NOMO-1 treated with dmso at 0.1 percent for 144 hours (cell line): ENCODE measurements at regions not wholly inside any gene's neighbourhood (a gene's known extent, or its start where the extent isn't known, plus 50 kb on each side); places are given as distances from the start of the nearest gene placed in this dataset.
"Not testable (repeated sequence)": the region's sequence is repeated elsewhere in the genome, so short reads cannot be mapped to it uniquely, and the experiment has no call there.

Experiments used
- DNase-seq: peaks from one replicate; lab custom pipeline; 2025; ENCODE audit not compliant: unreplicated experiment; lab: John Stamatoyannopoulos, UW

DNA sequence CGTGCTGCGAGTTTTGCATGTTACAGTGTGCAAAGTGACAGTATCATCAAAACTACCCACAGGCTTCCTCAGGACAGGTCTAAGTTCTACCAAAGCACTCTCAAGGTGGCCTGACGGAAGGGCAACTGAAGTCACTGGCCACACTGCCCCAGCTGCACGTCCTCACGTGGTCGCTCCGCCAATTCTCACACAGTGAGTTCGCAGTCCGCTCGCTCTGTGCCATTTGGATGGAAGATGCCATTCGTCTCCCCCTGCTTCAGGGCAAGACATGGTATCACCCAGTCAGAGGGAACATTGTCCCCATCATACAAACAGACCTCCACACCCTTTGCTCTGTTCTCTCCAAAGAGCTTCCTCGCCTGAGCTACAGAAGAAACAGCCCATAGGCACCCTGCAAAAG lies 109.6 kb upstream of the COBL start:
- no peak for DNase-seq

DNA sequence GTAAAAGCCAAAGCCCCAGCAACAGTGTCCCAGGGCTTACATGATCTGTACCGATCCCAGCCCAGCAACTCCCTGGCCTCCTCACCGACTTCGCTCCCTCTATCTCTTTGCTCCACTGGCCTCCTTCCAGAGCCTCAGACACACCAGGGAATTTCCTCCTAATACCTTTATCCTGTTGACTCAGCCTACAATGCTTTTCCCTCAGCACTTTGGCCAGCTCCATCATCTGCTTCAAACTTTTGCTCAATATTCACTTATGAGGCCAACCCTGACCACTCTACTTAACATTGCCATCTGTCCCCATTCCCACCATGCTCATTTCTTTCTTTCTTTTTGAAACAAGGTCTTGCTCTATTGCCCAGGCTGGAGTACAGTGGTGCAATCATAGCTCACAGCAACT lies 93.3 kb upstream of the COBL start:
- not testable (repeated sequence) for DNase-seq

DNA sequence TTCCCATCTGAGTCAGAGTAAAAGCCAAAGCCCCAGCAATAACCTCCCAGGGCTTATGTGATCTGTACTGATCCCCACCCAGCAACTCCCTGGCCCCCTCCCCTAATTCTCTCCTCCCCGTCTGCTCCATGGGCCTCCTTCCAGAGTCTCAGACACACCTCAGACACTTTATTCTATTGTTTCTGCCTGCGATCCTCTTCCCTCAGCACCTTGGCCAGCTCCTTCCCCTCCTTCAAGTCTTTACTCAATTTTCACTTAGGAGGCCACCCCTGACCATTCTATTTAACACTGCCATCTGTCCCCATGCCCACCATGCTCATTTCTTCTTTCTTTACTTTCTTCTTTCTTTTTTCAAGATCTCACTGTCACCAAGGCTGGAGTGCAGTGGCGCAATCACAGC lies 81.0 kb upstream of the COBL start:
- DNase-seq = not testable (repeated sequence)

DNA sequence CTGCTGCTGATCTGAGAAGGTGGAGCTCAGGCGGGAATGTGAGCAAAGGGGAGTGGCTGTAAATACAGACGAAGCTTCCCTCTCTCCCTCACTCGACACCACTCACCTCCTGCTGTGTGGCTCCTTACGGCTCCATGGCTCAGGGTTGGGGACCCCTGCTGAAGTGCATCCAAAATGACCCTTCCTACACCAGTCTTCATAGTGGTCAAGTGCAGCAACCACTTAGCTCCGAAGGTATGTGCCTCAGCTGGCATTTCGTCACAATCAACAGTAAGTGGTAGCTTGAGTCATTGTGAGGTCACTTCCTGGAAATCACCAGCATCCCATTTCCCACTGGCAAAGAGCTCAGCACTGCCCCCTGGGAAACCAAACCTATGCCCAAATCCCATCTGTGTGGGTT lies 76.4 kb upstream of the COBL start:
- not testable (repeated sequence) for DNase-seq

DNA sequence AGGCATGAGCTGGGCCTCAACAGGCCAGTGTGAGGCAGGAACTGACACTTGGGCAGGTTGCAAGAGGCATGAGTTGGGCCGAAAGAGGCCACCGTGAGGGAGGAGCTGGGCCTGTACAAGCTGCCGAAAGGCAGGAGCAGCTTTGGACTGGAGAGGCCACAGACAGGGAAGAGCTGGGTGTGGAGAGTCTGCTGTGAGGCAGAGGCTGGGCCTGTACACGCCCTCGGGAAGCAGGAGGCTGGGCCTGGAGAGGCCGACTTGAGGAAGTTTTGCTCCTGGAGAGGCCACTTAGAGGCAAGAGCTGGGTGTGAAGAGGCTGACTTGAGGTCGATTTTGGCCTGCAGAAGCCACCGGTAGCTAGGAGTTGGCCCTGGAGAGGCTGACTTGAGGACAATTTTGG lies 73.3 kb upstream of the COBL start:
- not testable (repeated sequence) for DNase-seq

DNA sequence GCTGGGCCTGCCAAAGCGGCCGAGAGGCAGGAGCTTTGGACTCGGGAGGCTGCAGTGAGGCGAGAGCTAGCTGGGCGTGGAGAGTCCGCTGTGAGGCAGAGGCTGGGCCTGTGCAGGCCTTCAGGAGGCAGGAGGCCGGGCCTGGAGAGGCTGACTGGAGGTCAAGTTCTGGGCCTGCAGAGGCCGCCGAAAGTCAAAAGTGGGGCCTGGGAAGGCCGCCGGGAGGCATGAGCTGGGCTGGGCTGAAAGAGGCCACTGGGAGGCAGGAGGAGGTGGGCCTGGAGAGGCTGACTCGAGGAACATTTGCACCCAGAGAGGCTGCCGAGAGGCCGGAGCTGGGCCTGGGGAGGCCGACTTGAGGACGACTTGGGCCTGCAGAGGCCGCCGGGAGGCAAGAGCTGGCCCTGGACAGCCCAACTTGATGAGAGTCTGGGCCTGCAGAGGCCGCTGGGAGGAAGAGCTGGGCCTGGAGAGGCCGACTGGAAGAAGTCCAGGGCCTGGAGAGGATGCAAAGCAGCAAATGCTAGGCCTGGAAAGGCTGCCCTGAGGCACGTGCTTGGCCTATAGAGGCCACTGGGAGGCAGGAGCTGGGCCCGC lies 72.7 kb upstream of the COBL start:
- not testable (repeated sequence) for DNase-seq

DNA sequence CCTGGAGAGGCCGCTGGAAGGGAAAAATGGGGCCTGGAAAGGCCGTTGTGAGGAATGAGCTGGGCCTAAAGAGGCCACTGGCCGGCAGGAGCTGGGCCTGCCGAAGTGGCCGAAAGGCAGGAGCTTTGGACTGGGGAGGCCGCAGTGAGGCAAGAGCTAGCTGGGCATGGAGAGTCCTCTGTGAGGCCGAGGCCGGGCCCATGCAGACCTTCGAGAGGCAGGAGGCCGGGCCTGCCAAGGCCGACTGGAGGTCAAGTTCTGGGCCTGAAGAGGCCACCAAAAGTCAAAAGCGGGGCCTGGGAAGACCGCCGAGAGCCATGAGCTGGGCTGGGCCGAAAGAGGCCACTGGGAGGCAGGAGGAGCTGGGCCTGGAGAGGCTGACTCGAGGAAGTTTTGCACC lies 71.6 kb upstream of the COBL start:
- not testable (repeated sequence) for DNase-seq

DNA sequence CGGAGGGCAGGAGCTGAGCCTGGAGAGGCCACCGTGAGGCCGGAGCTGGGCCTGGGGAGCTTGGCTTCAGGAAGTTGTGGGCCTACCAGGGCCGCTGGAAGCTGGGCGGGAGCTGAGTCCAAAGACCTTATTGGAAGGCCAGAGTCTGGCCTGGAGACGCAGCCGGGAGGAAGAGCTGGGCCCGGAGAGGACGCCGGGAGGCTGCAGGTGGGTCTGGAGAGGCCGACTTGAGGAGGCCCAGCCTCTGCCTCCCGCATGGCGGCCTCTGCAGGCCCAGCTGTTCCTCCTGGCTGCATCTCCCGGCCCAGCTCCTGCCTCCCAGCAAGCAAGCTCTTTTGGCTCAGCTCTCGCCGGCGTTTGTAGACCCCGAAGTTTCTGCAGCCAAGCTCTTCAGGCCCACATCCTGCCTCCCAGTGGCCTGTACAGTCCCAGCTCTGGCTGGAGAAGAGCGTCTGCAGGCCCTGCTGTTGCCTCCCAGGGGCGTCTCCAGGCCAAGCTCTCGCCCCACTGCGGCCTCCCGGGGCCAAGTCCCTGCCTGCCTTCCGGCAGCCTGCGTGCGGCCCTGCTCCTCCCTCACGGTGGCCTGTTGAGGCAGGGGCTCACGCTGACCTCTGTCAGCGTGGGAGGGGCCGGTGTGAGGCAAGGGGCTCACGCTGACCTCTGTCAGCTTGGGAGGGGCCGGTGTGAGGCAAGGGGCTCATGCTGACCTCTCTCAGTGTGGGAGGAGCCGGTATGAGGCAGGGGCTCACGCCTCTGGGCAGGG lies 70.4 kb upstream of the COBL start:
- not testable (repeated sequence) for DNase-seq

DNA sequence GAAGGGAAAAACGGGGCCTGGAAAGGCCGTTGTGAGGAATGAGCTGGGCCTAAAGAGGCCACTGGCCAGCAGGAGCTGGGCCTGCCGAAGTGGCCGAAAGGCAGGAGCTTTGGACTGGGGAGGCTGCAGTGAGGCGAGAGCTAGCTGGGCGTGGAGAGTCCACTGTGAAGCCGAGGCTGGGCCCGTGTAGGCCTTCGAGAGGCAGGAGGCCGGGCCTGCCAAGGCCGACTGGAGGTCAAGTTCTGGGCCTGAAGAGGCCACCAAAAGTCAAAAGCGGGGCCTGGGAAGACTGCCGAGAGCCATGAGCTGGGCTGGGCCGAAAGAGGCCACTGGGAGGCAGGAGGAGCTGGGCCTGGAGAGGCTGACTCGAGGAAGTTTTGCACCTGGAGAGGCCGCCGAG lies 69.6 kb upstream of the COBL start:
- DNase-seq = not testable (repeated sequence)

DNA sequence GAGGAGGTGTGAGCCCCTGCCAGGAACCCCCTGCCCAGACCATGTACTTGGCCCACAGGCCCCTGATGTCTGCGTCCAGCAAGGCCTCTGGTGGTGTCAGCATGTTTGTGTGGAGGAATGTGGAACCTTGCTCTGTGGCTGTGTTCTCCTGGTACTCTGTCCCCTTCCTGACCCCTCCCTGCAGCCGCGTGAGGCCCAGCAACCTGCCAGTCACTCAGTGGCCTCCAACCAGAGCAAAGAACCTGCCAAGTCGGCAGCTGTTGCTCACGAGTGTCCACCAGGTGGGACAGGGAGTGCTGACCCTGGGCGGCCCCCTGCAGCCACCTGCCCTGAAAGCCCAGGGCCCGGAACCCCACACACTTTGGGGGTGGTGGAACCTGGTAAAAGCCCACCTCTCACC lies 65.6 kb upstream of the COBL start:
- not testable (repeated sequence) for DNase-seq

DNA sequence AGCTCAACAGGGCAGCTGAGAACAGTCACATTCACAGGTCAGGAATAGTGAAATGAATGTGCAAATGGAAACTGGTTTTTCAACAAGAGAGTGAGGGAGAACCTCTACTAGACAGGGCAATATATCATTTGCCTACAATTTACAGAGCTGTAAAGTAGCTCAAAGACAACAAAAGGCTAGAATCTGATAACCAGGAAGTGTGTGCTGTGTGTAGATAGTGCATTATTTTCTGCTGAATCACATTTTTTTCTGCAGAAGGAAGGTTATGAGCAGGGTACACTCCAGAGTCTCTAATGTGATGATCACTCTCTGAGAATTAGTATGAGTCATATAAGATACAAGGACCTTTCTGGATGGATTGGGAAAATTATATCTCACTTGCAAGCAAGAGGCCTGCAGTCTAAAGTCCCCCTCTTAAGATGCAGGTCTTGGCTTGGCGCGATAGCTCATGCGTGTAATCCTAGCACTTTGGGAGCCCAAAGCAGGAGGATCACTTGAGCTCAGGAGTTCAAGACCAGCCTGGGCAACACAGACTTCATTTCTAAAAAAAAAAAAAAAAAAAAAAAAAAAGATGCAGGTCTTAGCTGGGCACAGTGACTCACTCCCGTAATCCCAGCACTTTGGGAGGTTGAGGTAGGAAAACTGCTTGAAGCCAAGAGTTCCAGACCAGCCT lies 59.9 kb upstream of the COBL start:
- DNase-seq = no peak

DNA sequence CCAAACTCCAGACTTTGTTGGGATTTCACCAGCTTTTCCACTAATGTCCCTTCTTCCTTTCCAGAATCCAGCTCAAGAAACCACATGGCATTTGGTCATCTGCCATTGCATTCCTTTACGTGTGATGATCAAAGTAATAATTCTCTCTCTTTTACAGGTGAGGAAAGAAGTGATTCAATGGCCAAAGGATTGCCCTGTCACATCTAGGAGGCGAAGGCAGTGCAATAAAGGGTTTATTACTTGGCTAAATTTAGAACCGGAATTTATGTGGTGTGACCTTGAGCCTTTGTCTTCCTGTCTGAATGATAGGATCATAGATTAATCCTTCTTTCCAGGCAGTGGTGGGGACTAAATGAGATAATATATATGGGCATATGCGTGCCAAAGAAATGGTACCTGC lies 58.3 kb upstream of the COBL start:
- no peak for DNase-seq

DNA sequence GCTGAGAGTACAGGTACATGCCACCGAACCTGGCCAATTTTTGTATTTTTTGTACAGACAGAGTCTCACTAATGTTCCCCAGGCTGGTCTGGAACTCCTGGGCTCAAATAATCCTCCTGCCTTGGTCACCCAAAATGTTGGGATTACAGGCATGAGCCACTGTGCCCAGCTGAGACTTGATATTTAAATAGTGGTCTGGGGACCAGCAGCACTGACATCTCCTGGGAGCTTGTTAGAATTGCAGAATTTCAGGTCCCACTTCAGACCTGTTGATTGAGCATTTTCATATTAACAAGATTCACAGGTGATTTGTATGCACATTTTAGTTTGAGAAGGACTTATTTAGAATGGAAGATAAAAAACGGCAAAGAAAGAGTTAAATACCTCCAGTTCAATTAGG lies 57.0 kb upstream of the COBL start:
- DNase-seq = not testable (repeated sequence)

DNA sequence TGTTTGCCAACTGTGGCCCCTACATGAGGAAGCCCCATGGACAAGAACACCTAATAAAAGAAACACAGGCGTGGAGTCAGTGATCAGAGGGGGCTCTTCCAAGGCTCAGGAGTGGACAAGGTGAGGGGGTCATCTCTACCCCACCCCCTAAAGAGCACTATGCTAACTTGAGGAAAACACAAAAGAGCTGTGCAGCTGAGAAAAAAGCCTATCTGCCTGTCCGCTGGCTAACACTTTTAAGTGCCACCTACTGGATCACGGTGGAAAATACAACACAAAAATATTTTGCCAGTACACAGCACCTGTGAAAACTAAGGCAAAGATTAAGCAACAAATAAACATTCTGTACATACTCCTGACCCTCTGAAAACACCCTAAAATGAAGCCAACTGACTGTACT lies 53.1 kb upstream of the COBL start:
- no peak for DNase-seq

DNA sequence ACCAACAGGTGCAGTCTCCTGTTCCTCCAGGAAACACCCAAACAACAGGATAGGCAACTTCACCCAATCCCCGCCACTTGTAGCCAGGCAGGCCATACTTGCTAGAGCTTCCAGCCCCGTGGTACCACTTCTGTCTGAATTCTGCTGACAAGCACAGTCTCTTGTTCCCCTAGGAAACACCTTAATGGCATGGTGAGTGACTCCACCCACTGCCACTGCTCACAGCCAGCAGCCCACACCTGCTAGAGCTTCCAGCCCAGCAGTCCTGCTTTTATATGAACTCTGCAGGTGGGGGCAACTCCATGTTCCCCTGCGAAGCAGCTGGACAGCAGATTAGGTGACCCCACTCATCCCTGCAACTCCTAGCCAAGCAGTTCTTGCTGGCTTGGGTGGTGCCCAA lies 52.6 kb upstream of the COBL start:
- DNase-seq = not testable (repeated sequence)

DNA sequence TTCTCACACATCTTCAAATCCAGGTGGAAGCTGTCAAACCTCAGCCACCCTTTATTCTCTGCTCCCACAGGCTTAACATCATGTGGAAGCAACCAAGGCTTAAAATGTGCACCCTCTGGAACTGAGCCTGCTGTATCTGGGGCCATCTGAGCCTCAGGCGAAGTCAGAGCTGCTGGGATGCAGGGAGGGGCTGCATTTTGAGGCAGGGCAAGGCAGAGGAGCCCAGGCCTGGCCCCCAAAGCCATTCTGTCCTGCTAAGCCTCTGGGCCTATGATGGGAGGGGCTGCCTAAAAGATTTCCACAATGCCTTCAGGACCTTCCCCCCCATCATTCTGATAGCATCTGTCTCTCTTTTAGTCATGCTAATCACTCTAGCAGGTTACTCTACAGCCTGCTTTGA lies 51.7 kb upstream of the COBL start:
- DNase-seq = no peak

DNA sequence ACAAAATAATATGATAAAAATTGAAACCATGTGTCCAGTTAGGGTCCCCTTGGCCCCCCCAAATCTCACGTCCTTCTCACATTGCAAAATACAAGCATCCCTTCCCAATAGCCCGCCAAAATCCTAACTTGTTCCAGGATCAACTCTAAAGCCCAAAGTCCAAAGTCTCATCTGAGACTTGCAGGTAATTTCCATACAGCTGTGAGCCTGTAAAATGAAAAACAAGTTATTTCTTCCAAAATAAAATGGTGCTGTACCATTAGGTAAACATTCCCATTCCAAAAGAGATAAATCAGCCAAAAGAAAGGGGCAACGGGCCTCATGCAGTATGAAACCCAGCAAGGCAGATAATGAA lies 51.0 kb upstream of the COBL start:
- DNase-seq = no peak

DNA sequence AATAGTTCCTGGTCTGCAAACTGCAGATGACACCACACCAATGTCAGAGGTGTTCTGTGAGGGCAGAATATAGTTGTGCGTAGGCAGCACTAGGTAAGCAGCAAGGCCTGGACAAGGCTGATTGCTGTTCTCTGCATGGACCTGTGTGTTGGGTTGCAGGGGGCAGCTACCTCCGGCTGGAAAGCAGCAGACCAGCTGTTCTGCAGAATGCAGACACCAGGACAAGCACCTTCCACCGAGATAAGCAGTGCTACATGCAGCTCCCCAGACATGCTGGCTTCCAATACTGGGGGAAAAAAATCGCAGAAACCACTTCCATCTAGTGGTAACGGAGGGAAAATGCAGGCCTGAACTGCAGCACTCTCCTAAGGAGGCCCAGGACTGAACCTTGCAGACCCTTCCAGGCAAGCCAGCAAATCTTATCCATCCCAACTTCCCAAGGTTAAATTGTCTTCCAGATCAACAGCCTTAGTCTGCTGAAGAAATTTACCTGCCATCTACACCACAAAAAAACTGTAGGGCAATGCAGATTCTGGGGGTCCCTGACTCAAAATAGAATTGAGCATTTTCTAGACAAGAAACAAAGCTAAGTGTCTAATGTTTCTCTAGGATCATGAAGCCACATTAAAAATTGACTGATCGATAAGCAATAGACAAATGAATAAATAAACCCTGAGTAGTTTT lies 50.5 kb upstream of the COBL start:
- no peak for DNase-seq
